ENCODE measurements at regions not wholly inside any gene's neighbourhood (a gene's known extent, or its start where the extent isn't known, plus 50 kb on each side); places are given as distances from the start of the nearest gene placed in this dataset.

- TF ChIP-seq EP300 (IDR thresholded peaks at IDR 0.05) = no peak
- TF ChIP-seq POLR2A (IDR thresholded peaks at IDR 0.05; ENCODE audit: low read depth) = no peak
- no peak for TF ChIP-seq CTCF (IDR thresholded peaks at IDR 0.05)
- no peak for TF ChIP-seq POLR2AphosphoS5 (IDR thresholded peaks at IDR 0.05)
- Histone ChIP-seq H3K27ac (replicated peaks in 1 of 4) (no peak overlapping the region), H3K4me1 (no peaks in the 10 kb centered on the region), H3K4me3 (no peak overlapping the region), H3K36me3 (no peaks in the 10 kb centered on the region), H3K9me3 (peaks cover 0 to 7% (median 3%) of the 10 kb centered on the region in 4 donors), H3K27me3 (no peaks in the 10 kb centered on the region)
- intact Hi-C loops (cut with DNase I) = no loop called here
- no peak for DNase-seq (ENCODE audit: extremely low spot score)
- 45% methylated on average over 1 of the region's 1 CpG for WGBS
Observed at GRCh38 chr5:88438006-88438405, 169.4 kb upstream of the TMEM161B start.

DNA sequence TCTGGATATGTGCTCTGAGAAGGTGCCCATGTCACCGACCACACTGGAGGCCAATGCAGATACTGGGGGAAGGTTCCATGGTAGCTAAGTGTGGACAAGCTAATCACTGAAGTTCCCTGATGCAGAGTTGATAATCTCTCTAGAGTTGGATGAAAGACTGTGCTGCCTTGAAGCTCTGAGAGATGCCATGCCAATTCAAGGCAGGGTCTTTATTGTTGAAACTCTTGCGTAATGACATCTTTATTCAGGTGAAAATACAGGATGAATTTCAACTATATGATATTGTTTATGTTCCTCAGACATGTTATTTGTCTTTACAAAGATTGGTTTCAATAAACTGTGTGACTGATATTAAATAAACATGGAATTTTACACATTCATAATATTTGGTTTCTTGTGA is 167.6 kb upstream of the TMEM161B start:
- 75% methylated on average over 2 of the region's 2 CpGs for WGBS
- Histone ChIP-seq H3K27ac (replicated peaks in 1 of 4) (no peak overlapping the region), H3K4me1 (no peaks in the 10 kb centered on the region), H3K27me3 (no peaks in the 10 kb centered on the region), H3K9me3 (peaks cover 0 to 7% (median 3%) of the 10 kb centered on the region in 4 donors), H3K4me3 (no peak overlapping the region), H3K36me3 (no peaks in the 10 kb centered on the region)
- intact Hi-C loops (cut with DNase I) = no loop called here
- TF ChIP-seq POLR2AphosphoS5 (IDR thresholded peaks at IDR 0.05) (no peak), EP300 (IDR thresholded peaks at IDR 0.05) (no peak), CTCF (IDR thresholded peaks at IDR 0.05) (no peak), POLR2A (IDR thresholded peaks at IDR 0.05; ENCODE audit: low read depth) (no peak)
- DNase-seq (ENCODE audit: extremely low spot score) = no peak

GRCh38 chr5:88428633-88429032 is 160.0 kb upstream of the TMEM161B start:
- no peaks in the 10 kb centered on the region for H3K4me1 ChIP-seq
- H3K36me3 ChIP-seq = no peaks in the 10 kb centered on the region
- no peaks in the 10 kb centered on the region for H3K9me3 ChIP-seq
- no peaks in the 10 kb centered on the region for H3K27me3 ChIP-seq
- no peak overlapping the region for H3K27ac ChIP-seq (replicated peaks in 1 of 4)
- intact Hi-C loops (cut with DNase I) = no loop called here
- no peak overlapping the region for H3K4me3 ChIP-seq
- DNase-seq (ENCODE audit: extremely low spot score) = no peak
- 77% methylated on average over 1 of the region's 1 CpG for WGBS
- no peak for TF ChIP-seq CTCF (IDR thresholded peaks at IDR 0.05)
- TF ChIP-seq POLR2A (IDR thresholded peaks at IDR 0.05; ENCODE audit: low read depth) = no peak
- no peak for TF ChIP-seq EP300 (IDR thresholded peaks at IDR 0.05)
- no peak for TF ChIP-seq POLR2AphosphoS5 (IDR thresholded peaks at IDR 0.05)

- Histone ChIP-seq H3K27me3 (no peaks in the 10 kb centered on the region), H3K4me1 (no peaks in the 10 kb centered on the region), H3K4me3 (no peak overlapping the region), H3K27ac (replicated peaks in 1 of 4) (no peak overlapping the region), H3K36me3 (no peaks in the 10 kb centered on the region), H3K9me3 (no peaks in the 10 kb centered on the region)
- no peak for DNase-seq (ENCODE audit: extremely low spot score)
- TF ChIP-seq POLR2A (IDR thresholded peaks at IDR 0.05; ENCODE audit: low read depth) (no peak), EP300 (IDR thresholded peaks at IDR 0.05) (no peak), CTCF (IDR thresholded peaks at IDR 0.05) (no peak), POLR2AphosphoS5 (IDR thresholded peaks at IDR 0.05) (no peak)
- intact Hi-C loops (cut with DNase I) = no loop called here
Observed at GRCh38 chr5:88426441-88426840, 157.8 kb upstream of the TMEM161B start.

GRCh38 chr5:88425124-88425523 is 156.5 kb upstream of the TMEM161B start:
- H3K4me1 ChIP-seq = no peaks in the 10 kb centered on the region
- H3K9me3 ChIP-seq = no peaks in the 10 kb centered on the region
- TF ChIP-seq EP300 (IDR thresholded peaks at IDR 0.05) = no peak
- no peak for TF ChIP-seq CTCF (IDR thresholded peaks at IDR 0.05)
- TF ChIP-seq POLR2A (IDR thresholded peaks at IDR 0.05; ENCODE audit: low read depth) = no peak
- TF ChIP-seq POLR2AphosphoS5 (IDR thresholded peaks at IDR 0.05) = no peak
- WGBS = 89% methylated on average over 1 of the region's 1 CpG
- H3K36me3 ChIP-seq = no peaks in the 10 kb centered on the region
- H3K4me3 ChIP-seq = no peak overlapping the region
- H3K27ac ChIP-seq (replicated peaks in 1 of 4) = no peak overlapping the region
- intact Hi-C loops (cut with DNase I) = no loop called here
- H3K27me3 ChIP-seq = no peaks in the 10 kb centered on the region
- no peak for DNase-seq (ENCODE audit: extremely low spot score)
